ENCODE measurements at regions not wholly inside any gene's neighbourhood (a gene's known extent, or its start where the extent isn't known, plus 50 kb on each side); places are given as distances from the start of the nearest gene placed in this dataset.
"Not testable (repeated sequence)": the region's sequence is repeated elsewhere in the genome, so short reads cannot be mapped to it uniquely, and the experiment has no call there.

- Mint-ChIP-seq H3K27me3 (ENCODE audit: low read depth) (no peaks in the 10 kb centered on the region), H3K4me1 (ENCODE audit: low read depth) (no peaks in the 10 kb centered on the region), H3K4me3 (no peak overlapping the region), H3K9me3 (peaks cover 0 to 3% of the 10 kb centered on the region in 2 donors), H3K27ac (no peak overlapping the region), H3K36me3 (ENCODE audit: insufficient read depth in 2 of 2) (no peaks in the 10 kb centered on the region)
- ATAC-seq (replicated peaks in 1 of 2): no peak
- DNase-seq: no peak
Observed at GRCh38 chr13:87821512-87821911, 150.3 kb downstream of the SLITRK5 start.

- H3K27me3 Mint-ChIP-seq (ENCODE audit: low read depth); DNase-seq; H3K27ac Mint-ChIP-seq; H3K9me3 Mint-ChIP-seq; H3K4me1 Mint-ChIP-seq (ENCODE audit: low read depth); H3K4me3 Mint-ChIP-seq; H3K36me3 Mint-ChIP-seq (ENCODE audit: insufficient read depth in 2 of 2); ATAC-seq (replicated peaks in 1 of 2): not testable (repeated sequence)
Observed at GRCh38 chr13:87826301-87826700, 155.1 kb downstream of the SLITRK5 start.

- DNase-seq (no peak), ATAC-seq (replicated peaks in 1 of 2) (no peak)
- Mint-ChIP-seq H3K27me3 (ENCODE audit: low read depth) (no peaks in the 10 kb centered on the region), H3K4me1 (ENCODE audit: low read depth) (no peaks in the 10 kb centered on the region), H3K36me3 (ENCODE audit: insufficient read depth in 2 of 2) (no peaks in the 10 kb centered on the region), H3K4me3 (no peak overlapping the region), H3K9me3 (no peaks in the 10 kb centered on the region), H3K27ac (no peak overlapping the region)
Observed at GRCh38 chr13:87827479-87827878, 156.3 kb downstream of the SLITRK5 start.

- Mint-ChIP-seq H3K27ac (no peak overlapping the region), H3K27me3 (ENCODE audit: low read depth) (no peaks in the 10 kb centered on the region), H3K36me3 (ENCODE audit: insufficient read depth in 2 of 2) (no peaks in the 10 kb centered on the region), H3K9me3 (peaks cover 8 to 9% of the 10 kb centered on the region in 2 donors), H3K4me3 (no peak overlapping the region), H3K4me1 (ENCODE audit: low read depth) (no peaks in the 10 kb centered on the region)
- DNase-seq (no peak), ATAC-seq (replicated peaks in 1 of 2) (no peak)
Observed at GRCh38 chr13:87837522-87837921, 166.4 kb downstream of the SLITRK5 start.

DNA sequence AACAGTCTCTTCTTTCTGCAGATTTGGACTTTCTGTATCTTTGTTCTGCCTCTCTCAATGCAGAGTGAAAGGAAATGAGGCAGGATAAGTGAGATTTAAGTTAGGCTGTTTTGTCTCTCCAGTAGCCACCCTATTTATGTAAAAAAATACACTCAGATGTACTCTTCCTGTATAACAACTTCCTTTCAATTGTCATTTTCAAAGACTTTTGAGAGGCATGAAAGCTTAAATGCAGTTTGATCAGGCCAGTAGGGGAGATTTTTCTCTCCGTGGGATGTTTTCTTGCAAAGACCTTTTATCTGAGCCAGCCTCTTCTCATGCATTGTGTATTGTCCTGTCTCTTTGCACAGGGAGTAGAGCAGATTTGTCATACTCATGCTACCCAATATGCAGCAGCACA is 166.8 kb downstream of the SLITRK5 start:
- DNase-seq (no peak), ATAC-seq (replicated peaks in 1 of 2) (no peak)
- Mint-ChIP-seq H3K9me3 (peaks cover 8 to 9% of the 10 kb centered on the region in 2 donors), H3K27ac (no peak overlapping the region), H3K36me3 (ENCODE audit: insufficient read depth in 2 of 2) (no peaks in the 10 kb centered on the region), H3K4me3 (no peak overlapping the region), H3K27me3 (ENCODE audit: low read depth) (no peaks in the 10 kb centered on the region), H3K4me1 (ENCODE audit: low read depth) (no peaks in the 10 kb centered on the region)

- H3K27ac Mint-ChIP-seq: no peak overlapping the region
- H3K36me3 Mint-ChIP-seq (ENCODE audit: insufficient read depth in 2 of 2): peaks cover 0 to 3% of the 10 kb centered on the region in 2 donors
- no peak overlapping the region for H3K4me3 Mint-ChIP-seq
- ATAC-seq (replicated peaks in 1 of 2) (no peak), DNase-seq (no peak)
- H3K27me3 Mint-ChIP-seq (ENCODE audit: low read depth): no peaks in the 10 kb centered on the region
- peaks cover 5 to 11% of the 10 kb centered on the region in 2 donors for H3K9me3 Mint-ChIP-seq
- H3K4me1 Mint-ChIP-seq (ENCODE audit: low read depth): no peaks in the 10 kb centered on the region
Observed at GRCh38 chr13:87851410-87851809, 180.2 kb downstream of the SLITRK5 start.

GRCh38 chr13:87855553-87855952 is 184.4 kb downstream of the SLITRK5 start:
- H3K9me3 Mint-ChIP-seq: peaks cover 10 to 14% of the 10 kb centered on the region in 2 donors
- ATAC-seq (replicated peaks in 1 of 2): no peak
- no peak overlapping the region for H3K27ac Mint-ChIP-seq
- H3K27me3 Mint-ChIP-seq (ENCODE audit: low read depth): no peaks in the 10 kb centered on the region
- no peak overlapping the region for H3K4me3 Mint-ChIP-seq
- H3K4me1 Mint-ChIP-seq (ENCODE audit: low read depth): no peaks in the 10 kb centered on the region
- H3K36me3 Mint-ChIP-seq (ENCODE audit: insufficient read depth in 2 of 2): peaks cover 1 to 5% of the 10 kb centered on the region in 2 donors
- DNase-seq: no peak

DNA sequence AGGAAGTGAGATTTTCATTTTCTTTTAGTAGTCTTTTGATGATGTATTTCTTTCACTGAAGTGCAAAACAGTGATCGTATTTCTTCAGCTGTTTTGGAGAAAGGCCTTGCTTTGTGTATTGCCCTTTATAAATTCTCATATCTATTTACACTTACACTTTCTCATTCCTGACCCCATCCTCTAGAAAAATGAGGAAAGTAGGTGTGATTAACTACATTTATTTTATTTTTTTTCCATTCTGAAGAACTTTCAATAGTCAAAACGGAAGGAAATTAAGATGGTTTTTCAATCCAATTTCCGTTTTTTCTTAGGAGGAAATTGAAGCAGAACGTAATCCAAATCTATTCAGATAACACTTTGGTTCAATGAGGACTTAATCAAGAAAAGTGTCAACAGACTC is 188.1 kb downstream of the SLITRK5 start:
- H3K9me3 Mint-ChIP-seq: peaks cover 3 to 5% of the 10 kb centered on the region in 2 donors
- no peak overlapping the region for H3K27ac Mint-ChIP-seq
- H3K4me1 Mint-ChIP-seq (ENCODE audit: low read depth): no peaks in the 10 kb centered on the region
- no peak overlapping the region for H3K4me3 Mint-ChIP-seq
- no peaks in the 10 kb centered on the region for H3K27me3 Mint-ChIP-seq (ENCODE audit: low read depth)
- DNase-seq: no peak
- no peak for ATAC-seq (replicated peaks in 1 of 2)
- H3K36me3 Mint-ChIP-seq (ENCODE audit: insufficient read depth in 2 of 2): peaks cover 1 to 2% of the 10 kb centered on the region in 2 donors

DNA sequence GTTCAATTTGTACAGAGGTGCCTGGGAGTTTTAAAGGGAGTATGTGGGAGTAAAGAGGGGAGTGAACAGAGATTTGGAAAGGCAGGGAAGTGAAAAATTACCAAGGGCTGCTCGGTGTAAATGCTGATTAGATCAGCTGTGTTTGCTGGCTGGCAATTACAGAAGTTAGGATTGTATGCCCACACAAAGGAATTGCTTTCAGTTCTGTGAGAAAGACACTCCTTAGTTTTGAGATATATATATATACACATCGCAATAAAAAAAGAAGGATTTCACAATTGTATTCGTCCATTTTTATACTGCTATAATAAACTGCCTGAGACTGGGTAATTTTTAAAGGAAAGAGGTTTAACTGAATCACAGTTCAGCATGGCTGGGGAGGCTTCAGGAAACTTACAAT is 196.3 kb downstream of the SLITRK5 start:
- no peak overlapping the region for H3K27ac Mint-ChIP-seq
- peaks cover 4 to 5% of the 10 kb centered on the region in 2 donors for H3K9me3 Mint-ChIP-seq
- no peaks in the 10 kb centered on the region for H3K36me3 Mint-ChIP-seq (ENCODE audit: insufficient read depth in 2 of 2)
- no peak for DNase-seq
- no peak overlapping the region for H3K4me3 Mint-ChIP-seq
- no peak for ATAC-seq (replicated peaks in 1 of 2)
- no peaks in the 10 kb centered on the region for H3K4me1 Mint-ChIP-seq (ENCODE audit: low read depth)
- H3K27me3 Mint-ChIP-seq (ENCODE audit: low read depth): no peaks in the 10 kb centered on the region

DNA sequence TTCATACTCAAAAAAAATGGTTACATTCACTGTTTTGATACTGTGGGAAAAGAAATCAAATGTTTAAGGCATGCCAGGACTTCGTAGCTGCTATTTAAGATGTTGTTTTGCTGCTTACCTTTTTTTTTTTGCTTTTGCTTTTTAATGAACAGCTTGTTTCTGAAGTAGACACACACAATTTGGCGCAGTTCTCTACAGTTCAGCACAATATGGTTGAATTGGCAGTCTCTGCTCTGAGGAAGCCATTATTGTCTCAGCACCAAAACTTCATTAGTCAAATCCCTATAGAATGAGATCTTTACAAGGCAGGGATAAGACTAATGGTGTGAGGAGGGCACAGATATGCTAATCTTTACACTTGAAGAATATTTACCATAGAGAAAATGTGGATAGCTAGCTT is 197.6 kb downstream of the SLITRK5 start:
- Mint-ChIP-seq H3K27ac (no peak overlapping the region), H3K27me3 (ENCODE audit: low read depth) (no peaks in the 10 kb centered on the region), H3K36me3 (ENCODE audit: insufficient read depth in 2 of 2) (no peaks in the 10 kb centered on the region), H3K4me3 (no peak overlapping the region), H3K4me1 (ENCODE audit: low read depth) (no peaks in the 10 kb centered on the region), H3K9me3 (peaks cover 4 to 5% of the 10 kb centered on the region in 2 donors)
- DNase-seq: no peak
- no peak for ATAC-seq (replicated peaks in 1 of 2)

- H3K27ac Mint-ChIP-seq: no peak overlapping the region
- no peaks in the 10 kb centered on the region for H3K36me3 Mint-ChIP-seq (ENCODE audit: insufficient read depth in 2 of 2)
- no peak for ATAC-seq (replicated peaks in 1 of 2)
- no peaks in the 10 kb centered on the region for H3K4me1 Mint-ChIP-seq (ENCODE audit: low read depth)
- peaks cover 0 to 2% of the 10 kb centered on the region in 2 donors for H3K9me3 Mint-ChIP-seq
- DNase-seq: no peak
- H3K4me3 Mint-ChIP-seq: no peak overlapping the region
- no peaks in the 10 kb centered on the region for H3K27me3 Mint-ChIP-seq (ENCODE audit: low read depth)
Observed at GRCh38 chr13:87872813-87873212, 201.6 kb downstream of the SLITRK5 start.

DNA sequence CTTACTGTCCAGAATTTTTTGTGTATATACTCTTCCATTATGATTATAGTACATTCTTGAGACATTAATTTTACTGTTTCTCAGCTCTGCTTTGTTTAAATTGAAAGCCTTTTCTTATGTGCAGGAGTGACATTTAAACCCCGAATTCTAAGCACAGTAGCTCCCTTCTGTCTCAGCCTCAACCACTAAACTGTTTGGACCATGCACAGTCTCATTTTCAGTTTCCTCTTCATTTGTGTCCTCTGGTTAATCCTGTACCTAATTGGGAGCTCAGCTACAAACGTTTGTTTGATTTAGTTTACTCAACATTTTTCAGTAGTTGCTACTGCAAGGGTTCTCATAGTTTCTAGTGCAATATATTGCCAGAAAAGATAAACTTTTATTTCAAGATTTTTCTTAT is 206.3 kb downstream of the SLITRK5 start:
- Mint-ChIP-seq H3K9me3 (peaks cover 0 to 7% of the 10 kb centered on the region in 2 donors), H3K36me3 (ENCODE audit: insufficient read depth in 2 of 2) (no peaks in the 10 kb centered on the region), H3K4me1 (ENCODE audit: low read depth) (no peaks in the 10 kb centered on the region), H3K27me3 (ENCODE audit: low read depth) (no peaks in the 10 kb centered on the region), H3K27ac (no peak overlapping the region), H3K4me3 (no peak overlapping the region)
- DNase-seq (no peak), ATAC-seq (replicated peaks in 1 of 2) (no peak)

GRCh38 chr13:87878706-87879105 is 207.5 kb downstream of the SLITRK5 start:
- DNase-seq (no peak), ATAC-seq (replicated peaks in 1 of 2) (no peak)
- Mint-ChIP-seq H3K4me1 (ENCODE audit: low read depth) (no peaks in the 10 kb centered on the region), H3K4me3 (no peak overlapping the region), H3K27ac (no peak overlapping the region), H3K36me3 (ENCODE audit: insufficient read depth in 2 of 2) (no peaks in the 10 kb centered on the region), H3K9me3 (peaks cover 0 to 7% of the 10 kb centered on the region in 2 donors), H3K27me3 (ENCODE audit: low read depth) (no peaks in the 10 kb centered on the region)

GRCh38 chr13:87884884-87885283 is 213.7 kb downstream of the SLITRK5 start:
- Mint-ChIP-seq H3K9me3 (peaks cover 0 to 8% of the 10 kb centered on the region in 2 donors), H3K27me3 (ENCODE audit: low read depth) (no peaks in the 10 kb centered on the region), H3K4me3 (no peak overlapping the region), H3K36me3 (ENCODE audit: insufficient read depth in 2 of 2) (no peaks in the 10 kb centered on the region), H3K4me1 (ENCODE audit: low read depth) (no peaks in the 10 kb centered on the region), H3K27ac (no peak overlapping the region)
- no peak for DNase-seq
- no peak for ATAC-seq (replicated peaks in 1 of 2)
